GM21619 (cell line): ENCODE measurements at regions not wholly inside any gene's neighbourhood (a gene's known extent, or its start where the extent isn't known, plus 50 kb on each side); places are given as distances from the start of the nearest gene placed in this dataset.
A peak's percentile ranks its signal among the peaks of the same experiment; 100 is the strongest.
"Not testable (repeated sequence)": the region's sequence is repeated elsewhere in the genome, so short reads cannot be mapped to it uniquely, and the experiment has no call there.

Experiments
- ATAC-seq: cut with Tn5 transposase; IDR thresholded peaks from one replicate; pipeline ENCODE4 v1.9.1; 2021; ENCODE audit not compliant: unreplicated experiment

GRCh38 chr3:191078913-191079312, 120.1 kb upstream of the OSTN start:
- not testable (repeated sequence) for ATAC-seq

DNA sequence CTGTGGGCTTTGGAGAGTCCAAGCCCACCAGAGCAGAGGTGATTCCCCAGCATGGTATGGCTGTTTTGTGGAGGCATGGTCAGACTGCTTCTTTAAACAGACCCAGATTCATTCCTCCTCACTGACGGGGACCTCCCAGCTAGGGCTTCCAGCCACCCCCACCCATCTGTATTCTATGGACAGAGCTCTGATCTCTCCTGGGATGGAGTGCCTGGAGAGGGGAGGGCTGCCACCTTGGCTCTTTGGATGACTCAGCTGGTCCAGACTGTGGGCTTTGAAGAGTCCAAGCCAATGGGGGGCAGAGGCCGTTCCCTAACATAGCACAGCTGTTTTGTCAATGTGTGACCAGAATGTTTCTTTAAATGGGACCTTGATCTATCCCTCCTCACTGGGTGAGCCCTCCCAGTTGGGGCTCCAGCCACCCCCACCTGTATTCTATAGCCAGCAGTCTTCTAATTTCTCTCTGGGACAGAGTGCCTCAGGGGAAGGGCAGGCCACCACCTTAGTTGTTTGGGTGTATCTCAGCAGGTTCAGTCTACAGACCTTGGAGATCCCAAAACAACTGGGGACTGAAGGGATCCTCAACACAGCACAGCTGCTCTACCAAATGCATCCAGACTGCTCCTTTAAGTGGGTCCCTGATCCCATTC, 122.0 kb upstream of the OSTN start:
- ATAC-seq = no peak

GRCh38 chr3:191074511-191074910, 124.5 kb upstream of the OSTN start:
- no peak for ATAC-seq

DNA sequence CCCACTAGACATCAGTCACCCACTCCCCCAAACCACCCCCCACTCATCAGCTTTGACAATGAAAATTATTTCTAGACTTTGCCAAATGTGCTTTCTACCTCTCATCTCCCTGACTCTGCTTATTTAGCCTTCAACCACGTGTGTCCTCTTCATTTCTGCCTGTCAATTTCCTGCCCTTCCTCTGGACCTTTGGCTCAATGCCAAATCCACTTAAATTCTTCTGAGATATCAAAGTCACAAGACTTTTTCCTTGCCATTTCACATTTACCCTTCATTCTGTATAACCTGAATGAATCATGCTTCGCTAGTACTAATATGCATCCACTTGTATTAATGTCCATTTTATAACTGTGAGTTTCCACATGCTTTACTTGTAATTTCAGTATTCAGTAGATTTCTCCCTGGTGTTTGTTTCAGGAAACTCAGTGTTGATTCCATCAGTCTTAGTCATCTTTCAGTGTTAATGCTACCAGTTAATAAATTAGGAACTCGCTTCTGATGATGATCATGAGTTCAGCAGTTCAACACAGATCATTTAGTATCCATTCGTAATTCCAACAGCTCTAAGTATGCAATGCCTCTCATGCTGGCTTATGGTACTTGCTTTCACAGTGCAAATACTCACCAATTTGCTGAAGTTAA, 128.2 kb upstream of the OSTN start:
- ATAC-seq = no peak

DNA sequence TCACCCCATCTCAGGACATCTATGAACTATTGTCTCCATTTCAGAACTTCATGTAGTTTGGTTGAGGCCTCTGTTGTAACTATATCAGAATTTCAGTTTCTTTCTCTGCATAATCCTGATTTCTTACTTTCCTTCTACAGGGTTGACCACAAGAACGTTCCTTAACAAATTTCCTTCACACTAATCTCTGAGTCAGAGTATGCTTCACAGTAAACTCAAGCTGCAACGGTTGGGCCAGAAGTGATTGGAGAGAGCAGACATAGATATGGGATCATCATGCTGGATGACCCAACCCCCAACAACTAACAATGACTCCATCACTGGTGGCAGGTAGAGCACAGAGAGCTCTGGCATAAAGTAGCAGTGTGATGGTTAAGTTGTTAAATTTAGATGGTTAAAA, 128.8 kb upstream of the OSTN start:
- no peak for ATAC-seq

GRCh38 chr3:191068946-191069813, 129.9 kb upstream of the OSTN start:
- ATAC-seq = no peak

GRCh38 chr3:191066669-191067068, 132.4 kb upstream of the OSTN start:
- no peak for ATAC-seq

DNA sequence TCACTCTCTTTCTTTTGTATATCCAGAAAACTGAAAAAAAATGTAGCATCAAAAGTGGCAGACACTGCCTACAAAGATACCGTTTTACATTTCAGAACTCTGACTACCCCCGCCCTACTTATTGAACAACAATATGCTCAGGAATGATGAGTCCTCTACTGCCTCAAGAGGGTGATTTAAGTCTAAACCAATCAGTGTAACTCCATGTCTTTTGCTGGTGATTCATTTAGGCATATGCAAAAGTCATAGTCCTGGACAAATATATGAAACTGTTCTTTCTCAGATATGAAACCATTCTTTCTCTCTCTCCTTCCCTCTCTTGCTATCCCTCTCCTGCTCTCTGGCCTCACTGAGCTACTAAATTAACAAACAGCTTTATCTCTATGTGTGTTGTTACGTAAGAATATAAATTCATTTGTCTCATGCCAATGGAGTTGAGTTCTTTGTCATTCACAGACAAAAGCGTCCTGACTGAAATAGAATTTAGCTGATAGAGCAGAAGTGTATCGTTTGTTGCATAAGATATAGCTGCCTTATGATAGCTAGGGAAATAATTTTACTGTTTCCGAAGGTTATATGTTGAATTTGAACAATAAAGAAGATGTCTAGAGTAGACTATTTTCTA, 133.7 kb upstream of the OSTN start:
- no peak for ATAC-seq

DNA sequence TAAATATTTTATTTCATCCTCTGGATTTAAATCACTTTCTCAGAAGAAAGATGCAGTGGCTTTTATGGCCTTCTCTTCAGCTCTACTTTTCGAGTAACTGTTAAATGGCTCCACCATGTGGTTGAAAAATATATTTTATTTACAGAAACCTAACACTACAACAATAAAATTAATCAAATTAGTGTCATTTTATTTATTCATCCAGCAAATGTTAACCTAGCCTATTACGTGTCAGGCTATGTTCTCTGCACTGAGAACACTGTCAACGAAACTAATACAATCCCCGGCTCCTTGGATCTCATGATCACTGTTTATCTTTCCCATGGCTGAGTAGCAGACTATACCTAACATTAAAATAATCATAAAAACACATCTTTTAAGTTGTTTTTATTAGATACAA, 148.0 kb upstream of the OSTN start:
- peak; percentile 64 for ATAC-seq

DNA sequence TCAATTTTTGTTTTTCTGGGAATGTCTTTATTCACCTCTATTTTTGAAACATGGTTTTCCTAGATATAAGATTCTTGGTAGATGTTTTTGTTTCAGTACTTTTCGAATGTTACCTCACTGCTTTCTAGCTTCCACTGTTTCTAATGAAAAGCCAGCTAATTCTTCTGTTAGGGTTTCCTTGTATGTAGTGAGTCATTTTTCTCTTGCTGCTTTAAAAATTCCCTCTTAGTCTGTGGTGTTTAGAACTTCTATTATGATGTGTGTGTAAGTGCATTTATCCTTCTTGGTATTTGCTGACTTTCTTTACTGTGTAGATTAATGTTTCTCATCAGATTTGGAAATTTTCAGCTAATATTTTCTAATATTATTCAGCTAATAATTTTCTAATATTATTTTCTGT, 151.1 kb upstream of the OSTN start:
- ATAC-seq = no peak

DNA sequence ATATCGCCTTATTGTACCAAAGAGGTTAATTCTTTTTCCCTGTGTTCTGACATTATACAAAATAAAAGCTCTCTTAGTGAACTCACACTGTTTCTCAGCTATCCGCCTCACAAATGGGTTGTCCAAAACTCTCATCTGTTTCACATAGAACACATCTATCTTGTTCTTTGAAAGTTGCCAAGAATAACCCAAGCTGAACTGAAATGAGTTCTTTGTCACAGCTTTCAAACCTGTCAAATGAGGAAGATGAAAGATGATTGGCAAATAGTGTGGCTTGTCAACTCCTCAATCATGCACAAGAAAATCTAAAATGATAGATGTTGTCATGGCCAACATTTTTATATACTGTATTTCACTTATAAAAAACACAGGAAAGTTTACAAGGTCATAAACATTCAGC, 168.1 kb upstream of the OSTN start:
- no peak for ATAC-seq

DNA sequence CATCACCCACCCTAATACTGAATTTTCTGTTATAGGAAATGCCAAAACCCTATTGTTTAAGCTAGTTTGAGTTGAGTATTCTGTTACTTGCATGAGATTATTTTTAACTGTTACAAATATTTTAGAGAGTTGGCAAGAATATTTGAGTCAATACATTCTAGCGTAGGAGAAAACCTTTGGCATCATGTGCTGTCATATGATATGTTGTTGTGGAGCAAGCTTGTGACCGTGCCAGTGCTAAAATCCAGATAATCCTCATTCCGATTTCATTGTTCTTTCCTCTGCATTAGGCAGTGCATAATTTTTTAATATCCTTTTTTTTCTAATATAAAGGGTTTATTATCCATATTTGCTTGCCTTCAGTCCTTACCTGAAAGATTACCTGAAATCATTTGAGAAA, 168.0 kb upstream of the GMNC start:
- no peak for ATAC-seq

GRCh38 chr3:191026746-191027145, 164.3 kb upstream of the GMNC start:
- ATAC-seq = no peak

- no peak for ATAC-seq
Measured at GRCh38 chr3:191020730-191021396, 158.4 kb upstream of the GMNC start.

DNA sequence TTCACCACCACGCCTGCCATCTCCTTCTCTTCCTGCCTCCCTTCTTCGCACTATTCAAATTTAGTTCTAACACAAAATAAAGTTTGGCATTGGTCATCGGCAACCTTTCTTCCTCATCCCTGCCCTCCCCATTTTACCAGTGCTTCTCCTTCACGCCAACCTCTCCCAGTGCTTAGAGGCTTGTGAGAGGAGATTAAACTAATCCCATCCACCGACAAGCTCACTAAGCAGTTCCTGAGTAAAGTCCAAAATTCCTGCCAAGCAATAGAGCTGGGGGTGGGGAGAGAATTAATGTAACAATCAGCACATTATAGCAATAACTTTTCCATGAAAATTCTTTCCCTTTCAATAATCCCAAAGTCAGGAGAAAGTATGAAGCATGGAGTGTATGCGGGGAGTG, 157.4 kb upstream of the GMNC start:
- ATAC-seq = no peak

GRCh38 chr3:191015960-191016359, 153.5 kb upstream of the GMNC start:
- not testable (repeated sequence) for ATAC-seq

GRCh38 chr3:191008074-191008473, 145.6 kb upstream of the GMNC start:
- ATAC-seq = no peak

GRCh38 chr3:191005790-191006189, 143.3 kb upstream of the GMNC start:
- ATAC-seq = peak; percentile 51

- no peak for ATAC-seq
Measured at GRCh38 chr3:191003742-191004141, 141.2 kb upstream of the GMNC start.

DNA sequence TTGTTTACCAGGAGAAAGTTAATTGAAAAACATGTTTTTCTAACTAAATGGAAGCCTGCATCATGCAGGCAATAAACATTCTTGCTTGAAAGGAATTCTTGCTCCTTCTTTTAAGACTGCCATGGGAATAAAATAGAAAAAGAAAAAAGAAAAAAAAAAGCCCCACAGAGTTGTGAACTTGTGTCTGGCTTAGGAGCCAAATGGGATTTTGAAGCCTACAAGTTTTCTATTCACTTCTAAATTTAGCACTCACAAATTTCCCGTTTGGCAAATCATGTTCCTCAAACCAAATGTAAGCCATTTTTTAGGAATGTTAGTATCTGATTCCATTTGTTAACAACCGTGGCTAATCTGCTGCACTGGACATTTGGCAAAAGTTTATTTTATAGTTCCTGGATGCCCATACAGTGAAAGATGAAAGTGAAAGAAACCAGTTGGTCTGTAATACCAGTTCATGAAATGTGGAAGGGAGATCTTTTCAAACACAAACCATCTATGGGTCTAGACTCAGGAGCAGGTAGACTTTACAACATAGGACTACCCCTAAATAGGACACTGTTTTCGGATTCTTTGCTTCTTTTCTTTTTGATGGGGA, 133.8 kb upstream of the GMNC start:
- no peak for ATAC-seq

DNA sequence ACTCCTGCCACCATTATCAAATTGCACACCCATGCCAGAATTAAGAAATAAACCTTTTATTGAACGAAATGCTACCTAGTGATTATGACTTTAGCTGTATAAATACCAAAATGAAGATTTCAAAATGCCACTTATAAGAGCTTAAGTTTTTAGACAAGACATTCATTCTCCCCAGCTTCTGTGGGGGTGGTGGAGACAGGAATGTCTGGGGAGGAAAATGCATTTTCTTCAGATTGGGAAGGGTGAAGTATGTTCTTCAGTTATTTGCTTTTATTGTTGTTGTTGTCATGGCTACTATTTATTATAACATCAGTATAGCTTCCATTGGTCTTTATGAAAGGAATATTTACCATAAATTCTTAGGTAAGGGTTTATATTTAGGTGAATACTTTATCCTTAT, 132.7 kb upstream of the GMNC start:
- no peak for ATAC-seq
